Keratinocyte (primary cell): ENCODE measurements at regions not wholly inside any gene's neighbourhood (a gene's known extent, or its start where the extent isn't known, plus 50 kb on each side); places are given as distances from the start of the nearest gene placed in this dataset.

Source experiments
- DNase-seq: peaks from one replicate; pipeline ENCODE4 v3.0.0-alpha.2; 2011; ENCODE audit warnings: low read depth, missing footprints, low spot score
- FAIRE-seq: peaks from 2 replicates; lab custom pipeline; 2011; peaks lifted over from hg19 to GRCh38; lab: Jason Lieb, UNC
- H2AFZ ChIP-seq: 2 replicates; pipeline ENCODE4 v1.6.0; 2012; ENCODE audit warnings: low read length, control low read depth, inconsistent platforms; ENCODE audit not compliant: control insufficient read depth
- H3K27ac ChIP-seq: 2 replicates; pipeline ENCODE4 v1.5.1; 2011; ENCODE audit warnings: low read length; ENCODE audit not compliant: control insufficient read depth, insufficient read depth
- H3K27me3 ChIP-seq: 3 replicates; pipeline ENCODE4 v1.6.0; 2011; ENCODE audit warnings: low read length; ENCODE audit not compliant: control insufficient read depth, insufficient read depth; ENCODE audit errors: extremely low read depth
- H3K36me3 ChIP-seq, 2 experiments: 2 replicates in 1 of 2; 3 replicates in 1 of 2; pipeline ENCODE4 v1.5.1; 2011; ENCODE audit warnings: low read length in 2 of 2, mild to moderate bottlenecking in 1 of 2; ENCODE audit not compliant: control insufficient read depth in 2 of 2, insufficient read depth in 2 of 2; ENCODE audit errors: extremely low read depth in 1 of 2
- H3K4me1 ChIP-seq: 3 replicates; pipeline ENCODE4 v1.5.1; 2011; ENCODE audit warnings: low read length; ENCODE audit not compliant: control insufficient read depth, insufficient read depth; ENCODE audit errors: extremely low read depth
- H3K4me2 ChIP-seq: 3 replicates; pipeline ENCODE4 v1.6.0; 2011; ENCODE audit warnings: low read depth, low read length; ENCODE audit not compliant: control insufficient read depth, insufficient read depth; ENCODE audit errors: extremely low read depth
- H3K4me3 ChIP-seq, 3 experiments: fragments of 200-600 bp in 1 of 3; sonication (generic) in 1 of 3; 2 replicates in 2 of 3; 3 replicates in 1 of 3; pipeline ENCODE4 v1.5.1; 2011 to 2016; ENCODE audit warnings: low read length in 3 of 3, mild to moderate bottlenecking in 3 of 3, control low read depth in 2 of 3, inconsistent platforms in 1 of 3, low read depth in 1 of 3, mixed read lengths in 1 of 3, mixed run types in 1 of 3, moderate library complexity in 1 of 3; ENCODE audit not compliant: control insufficient read depth in 2 of 3, insufficient read depth in 2 of 3; ENCODE audit errors: extremely low read depth in 1 of 3
- H3K79me2 ChIP-seq: 2 replicates; pipeline ENCODE4 v1.6.0; 2012; ENCODE audit warnings: low read length; ENCODE audit not compliant: control insufficient read depth, insufficient read depth
- H3K9ac ChIP-seq: 3 replicates; pipeline ENCODE4 v1.6.0; 2011; ENCODE audit warnings: low read length; ENCODE audit not compliant: control insufficient read depth, insufficient read depth; ENCODE audit errors: extremely low read depth
- H3K9me1 ChIP-seq: 3 replicates; pipeline ENCODE4 v1.6.0; 2011; ENCODE audit warnings: low read length; ENCODE audit not compliant: control insufficient read depth, insufficient read depth; ENCODE audit errors: extremely low read depth
- H3K9me3 ChIP-seq: 2 replicates; pipeline ENCODE4 v1.5.1; 2012; ENCODE audit warnings: low read depth, low read length; ENCODE audit not compliant: control insufficient read depth
- H4K20me1 ChIP-seq: 3 replicates; pipeline ENCODE4 v1.6.0; 2011; ENCODE audit warnings: low read length; ENCODE audit not compliant: control insufficient read depth, insufficient read depth; ENCODE audit errors: extremely low read depth
- EZH2 ChIP-seq: IDR thresholded peaks from one replicate; pipeline ENCODE4 v1.6.1; 2012; ENCODE audit warnings: inconsistent platforms, mild to moderate bottlenecking, low read length, moderate library complexity
- dilution Hi-C: fragments of 300-500 bp; cut with MboI; formaldehyde crosslinking; loops from one replicate; pipeline ENCODE4 v1.7.0; 2020; ENCODE audit warnings: low sequenced_read_pairs; ENCODE audit not compliant: extremely low pct_ligation_motif_present
- TF ChIP-seq, protein P1 (sequence below), 3 experiments: IDR thresholded peaks in 1 of 3; conservative IDR thresholded peaks in 1 of 3; optimal IDR thresholded peaks in 1 of 3; 2 replicates in 2 of 3; 3 replicates in 1 of 3; pipeline versions ENCODE3 to v1.5.1; 2011; ENCODE audit warnings: low read length in 3 of 3, mild to moderate bottlenecking in 3 of 3, moderate library complexity in 2 of 3, control low read depth in 1 of 3, inconsistent platforms in 1 of 3; ENCODE audit not compliant: insufficient read depth in 2 of 3; ENCODE audit errors: extremely low read depth in 1 of 3

DNA sequence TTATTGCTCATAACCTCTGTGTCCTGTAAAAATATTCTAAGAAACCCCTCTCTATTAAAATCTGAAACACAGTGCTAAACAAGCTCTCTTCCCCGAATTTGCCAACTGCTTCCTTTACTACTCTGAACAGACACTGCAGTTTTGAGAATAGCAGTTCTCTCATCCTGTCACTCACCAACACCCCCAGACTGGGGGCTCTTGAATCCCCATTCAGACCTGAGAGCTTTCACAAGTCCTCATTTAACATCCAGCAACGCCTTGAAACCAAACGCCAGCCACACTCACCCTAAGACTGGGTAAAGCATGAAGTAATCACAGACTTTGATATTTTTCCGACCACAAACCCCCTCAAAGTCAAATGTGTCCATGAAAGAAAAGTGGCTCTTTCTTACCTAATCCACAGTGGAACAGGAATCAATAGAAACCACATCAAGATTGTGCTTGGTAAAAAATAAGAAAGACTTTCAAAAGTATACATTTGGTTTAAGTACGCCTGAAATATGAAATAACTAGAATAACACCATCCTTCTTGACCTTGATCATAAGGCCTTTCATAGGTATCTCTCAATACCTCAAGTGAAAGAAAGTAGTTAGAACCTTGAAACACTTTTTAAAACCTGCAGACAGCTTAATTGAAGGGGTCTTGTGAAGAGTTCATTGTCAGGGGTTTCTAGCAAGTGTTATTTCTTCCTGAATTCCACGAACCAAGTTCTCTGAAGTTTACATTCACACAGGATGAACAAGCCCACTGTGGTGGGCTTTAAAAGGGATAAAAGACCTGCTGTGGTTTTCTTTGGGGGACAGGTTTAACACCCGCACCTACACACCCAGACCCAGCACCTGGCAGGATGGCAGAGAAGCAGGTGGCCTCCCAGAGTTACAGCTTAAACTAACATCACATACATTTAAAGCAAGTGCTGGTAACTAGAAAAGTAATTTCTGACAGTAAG lies 412.6 kb downstream of the MLLT3 start:
- no peaks in the 10 kb centered on the region for H3K4me1 ChIP-seq
- H3K27ac ChIP-seq = no peak overlapping the region
- H3K9ac ChIP-seq = no peak overlapping the region
- no peak for DNase-seq
- no peaks in the 10 kb centered on the region for H3K36me3 ChIP-seq
- no peak overlapping the region for H3K4me3 ChIP-seq
- H3K9me3 ChIP-seq = no peaks in the 10 kb centered on the region
- H3K27me3 ChIP-seq = no peaks in the 10 kb centered on the region
- H3K79me2 ChIP-seq = no peaks in the 10 kb centered on the region
- H4K20me1 ChIP-seq = no peaks in the 10 kb centered on the region
- TF ChIP-seq EZH2 = no peak
- TF ChIP-seq, protein P1, sequence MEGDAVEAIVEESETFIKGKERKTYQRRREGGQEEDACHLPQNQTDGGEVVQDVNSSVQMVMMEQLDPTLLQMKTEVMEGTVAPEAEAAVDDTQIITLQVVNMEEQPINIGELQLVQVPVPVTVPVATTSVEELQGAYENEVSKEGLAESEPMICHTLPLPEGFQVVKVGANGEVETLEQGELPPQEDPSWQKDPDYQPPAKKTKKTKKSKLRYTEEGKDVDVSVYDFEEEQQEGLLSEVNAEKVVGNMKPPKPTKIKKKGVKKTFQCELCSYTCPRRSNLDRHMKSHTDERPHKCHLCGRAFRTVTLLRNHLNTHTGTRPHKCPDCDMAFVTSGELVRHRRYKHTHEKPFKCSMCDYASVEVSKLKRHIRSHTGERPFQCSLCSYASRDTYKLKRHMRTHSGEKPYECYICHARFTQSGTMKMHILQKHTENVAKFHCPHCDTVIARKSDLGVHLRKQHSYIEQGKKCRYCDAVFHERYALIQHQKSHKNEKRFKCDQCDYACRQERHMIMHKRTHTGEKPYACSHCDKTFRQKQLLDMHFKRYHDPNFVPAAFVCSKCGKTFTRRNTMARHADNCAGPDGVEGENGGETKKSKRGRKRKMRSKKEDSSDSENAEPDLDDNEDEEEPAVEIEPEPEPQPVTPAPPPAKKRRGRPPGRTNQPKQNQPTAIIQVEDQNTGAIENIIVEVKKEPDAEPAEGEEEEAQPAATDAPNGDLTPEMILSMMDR (optimal IDR thresholded peaks at IDR 0.05 in 1 of 3, IDR thresholded peaks at IDR 0.05 in 1 of 3, conservative IDR thresholded peaks at IDR 0.05 in 1 of 3; ENCODE audit: extremely low read depth in 1 of 3, insufficient read depth in 2 of 3, low read length in 3 of 3) = no peak
- no peaks in the 10 kb centered on the region for H3K9me1 ChIP-seq
- H2AFZ ChIP-seq = no peak overlapping the region
- no peak overlapping the region for H3K4me2 ChIP-seq
- dilution Hi-C loops = loop anchor here (25.0 kb wide), 1 partner anchor 97 kb away; no protein-coding TSS in a partner anchor
- FAIRE-seq = no peak

DNA sequence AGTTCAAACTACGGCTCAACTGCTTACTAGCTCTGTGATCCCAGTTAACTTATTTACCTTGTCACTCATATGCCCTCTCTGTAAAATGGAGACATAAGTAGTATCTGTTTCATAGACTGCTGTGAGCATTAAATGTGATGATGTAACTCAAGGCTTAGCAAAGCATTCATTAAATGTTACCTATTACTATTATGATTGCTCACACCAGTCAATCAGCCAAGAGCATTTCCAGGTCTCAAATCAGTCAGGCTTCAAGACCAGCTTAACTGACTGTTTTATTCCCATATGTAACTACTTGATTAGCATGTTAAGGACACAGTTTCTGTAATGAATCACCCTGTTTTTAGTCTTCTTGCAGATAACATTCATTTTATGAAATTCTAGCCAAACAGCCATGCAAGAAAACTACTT lies 413.3 kb downstream of the MLLT3 start:
- Histone ChIP-seq H3K4me1 (no peaks in the 10 kb centered on the region), H3K9me1 (no peaks in the 10 kb centered on the region), H3K9ac (no peak overlapping the region), H3K27ac (no peak overlapping the region), H3K4me2 (no peak overlapping the region), H3K36me3 (no peaks in the 10 kb centered on the region), H2AFZ (no peak overlapping the region), H3K27me3 (no peaks in the 10 kb centered on the region), H4K20me1 (no peaks in the 10 kb centered on the region), H3K9me3 (no peaks in the 10 kb centered on the region), H3K4me3 (no peak overlapping the region), H3K79me2 (no peaks in the 10 kb centered on the region)
- no peak for TF ChIP-seq EZH2
- TF ChIP-seq, protein P1 (optimal IDR thresholded peaks at IDR 0.05 in 1 of 3, IDR thresholded peaks at IDR 0.05 in 1 of 3, conservative IDR thresholded peaks at IDR 0.05 in 1 of 3; ENCODE audit: extremely low read depth in 1 of 3, insufficient read depth in 2 of 3, low read length in 3 of 3) = no peak
- dilution Hi-C loops = loop anchor here (25.0 kb wide), 1 partner anchor 97 kb away; no protein-coding TSS in a partner anchor
- FAIRE-seq = no peak
- no peak for DNase-seq
